SK-N-SH treated with all-trans-retinoic acid at 6 μM for 48 hours (cell line): ENCODE measurements at regions not wholly inside any gene's neighbourhood (a gene's known extent, or its start where the extent isn't known, plus 50 kb on each side); places are given as distances from the start of the nearest gene placed in this dataset.

ENCODE experiments used
- CREB5 ChIP-seq: fragments of 250-450 bp; sonication (Bioruptor Pico); IDR thresholded peaks from 2 replicates; pipeline ENCODE4 v1.5.1; 2020; ENCODE audit warnings: low read depth, mild to moderate bottlenecking, moderate library complexity
- ISL1 ChIP-seq: fragments of 250-450 bp; sonication (Bioruptor Pico); IDR thresholded peaks from 2 replicates; pipeline ENCODE4 v2.1.2; 2022; ENCODE audit warnings: mild to moderate bottlenecking, moderate library complexity
- RARB ChIP-seq: fragments of 250-450 bp; sonication (Bioruptor Pico); IDR thresholded peaks from 2 replicates; pipeline ENCODE4 v1.8.0; 2021; ENCODE audit warnings: mild to moderate bottlenecking, moderate library complexity
- TCF4 ChIP-seq: fragments of 250-450 bp; sonication (Bioruptor Pico); IDR thresholded peaks from 2 replicates; pipeline ENCODE4 v1.8.0; 2021; ENCODE audit warnings: mild to moderate bottlenecking, moderate library complexity, borderline replicate concordance
- TOX ChIP-seq: fragments of 250-450 bp; sonication (Bioruptor Pico); IDR thresholded peaks from 2 replicates; pipeline ENCODE4 v1.8.0; 2021; ENCODE audit warnings: mild to moderate bottlenecking, moderate library complexity, borderline replicate concordance
- ZNF8 ChIP-seq: fragments of 450-650 bp; formaldehyde crosslinking; IDR thresholded peaks from 2 replicates; pipeline ENCODE4 v1.5.0; 2020; ENCODE audit warnings: mild to moderate bottlenecking, moderate library complexity

DNA sequence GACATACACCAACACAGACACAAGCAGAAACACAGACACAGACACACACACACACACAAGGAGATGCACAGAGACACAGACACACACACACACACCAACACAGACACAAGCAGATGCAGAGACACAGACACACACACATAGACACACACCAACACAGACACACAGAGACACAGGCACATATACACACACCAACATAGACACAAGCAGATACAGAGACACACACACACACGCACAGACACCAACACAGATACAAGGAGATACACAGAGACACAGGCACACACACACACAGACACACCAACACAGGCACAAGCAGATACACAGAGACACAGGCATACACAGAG, 347.2 kb upstream of the KLF6 start:
- TF ChIP-seq TOX (CRISPR knock-in tag) (no peak), RARB (CRISPR knock-in tag) (no peak), ISL1 (CRISPR knock-in tag) (no peak), ZNF8 (CRISPR knock-in tag) (no peak), CREB5 (CRISPR knock-in tag) (no peak), TCF4 (CRISPR knock-in tag) (no peak)
